ENCODE measurements at regions not wholly inside any gene's neighbourhood (a gene's known extent, or its start where the extent isn't known, plus 50 kb on each side); places are given as distances from the start of the nearest gene placed in this dataset.

DNA sequence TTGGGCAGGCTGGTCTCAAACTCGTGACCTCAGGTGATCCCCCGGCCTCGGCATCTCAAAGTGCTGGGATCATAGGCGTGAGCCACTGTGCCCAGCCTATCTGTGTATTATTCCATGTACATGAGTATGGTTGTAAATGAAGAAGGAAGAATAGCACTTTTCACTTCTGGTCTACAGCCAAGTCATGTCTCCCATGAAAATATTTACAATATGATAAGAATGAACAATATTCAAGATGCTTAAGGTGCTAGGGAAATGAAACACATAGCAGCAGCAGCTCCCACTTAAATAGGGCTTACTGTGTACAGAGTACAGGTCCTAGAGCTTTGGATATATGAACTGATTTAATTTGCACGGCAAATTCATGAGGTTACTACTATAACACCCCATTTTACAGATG, 70.3 kb upstream of the COL5A2 start (continued):
- no peak for TF ChIP-seq MXI1 (IDR thresholded peaks at IDR 0.05; ENCODE audit: low read depth, low read length)
- TF ChIP-seq, protein P1, sequence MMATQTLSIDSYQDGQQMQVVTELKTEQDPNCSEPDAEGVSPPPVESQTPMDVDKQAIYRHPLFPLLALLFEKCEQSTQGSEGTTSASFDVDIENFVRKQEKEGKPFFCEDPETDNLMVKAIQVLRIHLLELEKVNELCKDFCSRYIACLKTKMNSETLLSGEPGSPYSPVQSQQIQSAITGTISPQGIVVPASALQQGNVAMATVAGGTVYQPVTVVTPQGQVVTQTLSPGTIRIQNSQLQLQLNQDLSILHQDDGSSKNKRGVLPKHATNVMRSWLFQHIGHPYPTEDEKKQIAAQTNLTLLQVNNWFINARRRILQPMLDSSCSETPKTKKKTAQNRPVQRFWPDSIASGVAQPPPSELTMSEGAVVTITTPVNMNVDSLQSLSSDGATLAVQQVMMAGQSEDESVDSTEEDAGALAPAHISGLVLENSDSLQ (IDR thresholded peaks at IDR 0.05) = no peak

- H3K4me1 ChIP-seq (ENCODE audit: control insufficient read depth, insufficient read depth, low read length) = no peaks in the 10 kb centered on the region
- no peak overlapping the region for H3K27ac ChIP-seq (ENCODE audit: control insufficient read depth, insufficient read depth)
- no TSS peak for BruUV-seq (replicated peaks)
- intact Hi-C loops (cut with micrococcal nuclease; ENCODE audit: unreplicated experiment) = no loop called here
- 18% methylated on average over 6 of the region's 6 CpGs for WGBS (ENCODE audit: insufficient coverage, insufficient replicate concordance, low lambda C conversion rate, missing lambda C conversion rate)
- SMC1A ChIA-PET (ENCODE audit: uncharacterized antibody, unreplicated experiment) = interaction anchor here (0.9 kb wide), 1 partner anchor 20 kb away, joined by 3 read pairs; no protein-coding TSS in a partner anchor
- H4K20me1 ChIP-seq (ENCODE audit: control insufficient read depth, insufficient read depth) = no peaks in the 10 kb centered on the region
- no peak overlapping the region for H3K4me2 ChIP-seq (ENCODE audit: control insufficient read depth, insufficient read depth)
- no peak overlapping the region for H3K9ac ChIP-seq (ENCODE audit: control insufficient read depth, insufficient read depth, low read length)
- no peaks in the 10 kb centered on the region for H3K27me3 ChIP-seq (replicated peaks in 1 of 2; ENCODE audit: control insufficient read depth in 2 of 2, insufficient read depth in 2 of 2, low read length in 1 of 2)
- H3K36me3 ChIP-seq (ENCODE audit: control insufficient read depth in 2 of 2, insufficient read depth in 2 of 2, low read length in 1 of 2) = no peaks in the 10 kb centered on the region
- FAIRE-seq = no peak
- RAD21 ChIA-PET (ENCODE audit: unreplicated experiment) = interaction anchor here (0.5 kb wide), 1 partner anchor 424 kb away, joined by 4 read pairs; no protein-coding TSS in a partner anchor
- no peak for ATAC-seq
- H3K4me3 ChIP-seq = no peak overlapping the region
- CTCF ChIA-PET = interaction anchor here (0.9 kb wide), 1 partner anchor 110 kb away, joined by 3 read pairs; no protein-coding TSS in a partner anchor
- DNase-seq (ENCODE audit: low read depth, low spot score) = no peak
- no peaks in the 10 kb centered on the region for H3K9me3 ChIP-seq (replicated peaks; ENCODE audit: control insufficient read depth, insufficient read depth, low read length)
- in situ Hi-C loops (cut with MboI) = no loop called here
- H3K79me2 ChIP-seq (ENCODE audit: control insufficient read depth, insufficient read depth, low read length) = no peaks in the 10 kb centered on the region
- TF ChIP-seq SKIL (IDR thresholded peaks at IDR 0.05; ENCODE audit: low read depth, poor library complexity, severe bottlenecking) (no peak), HCFC1 (IDR thresholded peaks at IDR 0.05; ENCODE audit: low read length) (no peak), MYC (IDR thresholded peaks at IDR 0.05; ENCODE audit: insufficient read depth, insufficient read length, insufficient replicate concordance, low read length, severe bottlenecking) (no peak), ZNF592 (IDR thresholded peaks at IDR 0.05) (no peak), SUZ12 (IDR thresholded peaks at IDR 0.05; ENCODE audit: unreplicated experiment) (no peak), KDM1A (IDR thresholded peaks at IDR 0.05; ENCODE audit: borderline replicate concordance) (no peak), BCL11A (IDR thresholded peaks at IDR 0.05; ENCODE audit: low read depth, low read length) (no peak), USF2 (IDR thresholded peaks at IDR 0.05; ENCODE audit: borderline replicate concordance, low read depth, low read length) (no peak), KLF5 (IDR thresholded peaks at IDR 0.05; ENCODE audit: partially characterized antibody) (no peak), BHLHE40 (IDR thresholded peaks at IDR 0.05; ENCODE audit: borderline replicate concordance in 1 of 2, low read depth in 2 of 2, low read length in 1 of 2) (no peak), MEF2A (IDR thresholded peaks at IDR 0.05; ENCODE audit: insufficient read depth, low read depth, low read length) (no peak), RAD51 (IDR thresholded peaks at IDR 0.05) (no peak)
- POLR2A ChIA-PET = no interaction called here
- no peak overlapping the region for H2AFZ ChIP-seq (ENCODE audit: control insufficient read depth, low read depth, low read length)
Measured at GRCh38 chr2:189252991-189253675, 73.6 kb upstream of the COL5A2 start.

Data from GM12878 (cell line).